Tibial nerve (tissue), 4 donors: ENCODE measurements at regions not wholly inside any gene's neighbourhood (a gene's known extent, or its start where the extent isn't known, plus 50 kb on each side); places are given as distances from the start of the nearest gene placed in this dataset.

ENCODE experiments used
- DNase-seq, 2 donors: peaks; one replicate each; pipeline ENCODE4 v3.0.0-alpha.2; 2019; ENCODE audit warnings: low spot score in 2 of 2
- H3K27ac ChIP-seq, 4 donors: fragments of 200-600 bp; sonication (generic) in 3 of 4; one replicate each; pipeline ENCODE4 v1.5.1; 2017 to 2019; ENCODE audit warnings: mild to moderate bottlenecking in 1 of 4
- H3K27me3 ChIP-seq, 2 donors: fragments of 200-600 bp; sonication (generic) in 1 of 2; one replicate each; pipeline versions ENCODE4 v1.5.1 to v1.6.0; 2017 to 2019
- H3K36me3 ChIP-seq, 3 donors: fragments of 200-600 bp; sonication (generic); one replicate each; pipeline ENCODE4 v1.5.1; 2018 to 2019
- H3K4me1 ChIP-seq, 4 donors: fragments of 200-600 bp; sonication (generic) in 3 of 4; one replicate each; pipeline ENCODE4 v1.5.1; 2017 to 2019
- H3K4me3 ChIP-seq, 4 donors: fragments of 200-600 bp; sonication (generic) in 3 of 4; one replicate each; pipeline ENCODE4 v1.5.1; 2017 to 2019; ENCODE audit warnings: mild to moderate bottlenecking in 1 of 4, moderate library complexity in 1 of 4
- H3K9me3 ChIP-seq, 4 donors: fragments of 200-600 bp; sonication (generic) in 3 of 4; one replicate each; pipeline ENCODE4 v1.5.1; 2017 to 2019
- EP300 ChIP-seq, 2 donors: sonication (generic); formaldehyde crosslinking; IDR thresholded peaks; one replicate each; pipeline ENCODE4 v1.6.1; 2017; ENCODE audit warnings: antibody characterized with exemption in 2 of 2, mild to moderate bottlenecking in 1 of 2
- POLR2A ChIP-seq, 2 donors: fragments of 450-650 bp; IDR thresholded peaks; one replicate each; pipeline ENCODE4 v1.6.1; 2017; ENCODE audit warnings: antibody characterized with exemption in 2 of 2, mild to moderate bottlenecking in 2 of 2, moderate library complexity in 2 of 2
- WGBS, 2 donors: methylation state at CpG; one replicate each; pipeline ENCODE4 v1.1.5; 2018; 5-methylcytosine and 5-hydroxymethylcytosine counted together
- TF ChIP-seq, protein P1 (sequence below), 5 experiments: fragments of 200-600 bp in 3 of 5; fragments of 450-650 bp in 2 of 5; sonication (generic) in 3 of 5; IDR thresholded peaks; one replicate each; pipeline ENCODE4 v1.5.1; 2016 to 2019; ENCODE audit warnings: antibody characterized with exemption in 5 of 5, mild to moderate bottlenecking in 3 of 5, moderate library complexity in 2 of 5

GRCh38 chr10:9010931-9011670, 956.6 kb downstream of the GATA3 start:
- no peak overlapping the region for H3K27ac ChIP-seq

DNA sequence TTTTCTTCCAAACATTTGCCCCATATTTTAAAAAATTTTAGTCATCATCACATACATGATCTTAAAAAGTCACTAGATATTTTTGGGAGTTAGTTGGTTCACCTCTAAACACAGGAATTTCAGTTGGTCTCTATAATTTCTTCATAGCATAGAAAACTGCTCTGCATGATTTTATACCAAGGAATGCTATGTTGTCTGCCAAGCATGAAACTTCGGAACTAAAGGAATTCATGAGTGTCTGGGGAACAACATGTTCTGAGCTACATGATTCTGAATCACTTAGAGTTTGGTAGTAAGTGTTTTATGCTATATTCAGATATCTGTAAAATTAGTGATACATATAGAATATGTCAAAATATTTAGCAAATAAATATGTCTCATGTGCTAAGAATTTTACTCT, 957.8 kb downstream of the GATA3 start:
- H3K36me3 ChIP-seq = no peaks in the 10 kb centered on the region
- H3K27ac ChIP-seq = no peak overlapping the region
- H3K9me3 ChIP-seq = no peaks in the 10 kb centered on the region
- H3K27me3 ChIP-seq = no peaks in the 10 kb centered on the region
- DNase-seq = no peak
- TF ChIP-seq, protein P1, sequence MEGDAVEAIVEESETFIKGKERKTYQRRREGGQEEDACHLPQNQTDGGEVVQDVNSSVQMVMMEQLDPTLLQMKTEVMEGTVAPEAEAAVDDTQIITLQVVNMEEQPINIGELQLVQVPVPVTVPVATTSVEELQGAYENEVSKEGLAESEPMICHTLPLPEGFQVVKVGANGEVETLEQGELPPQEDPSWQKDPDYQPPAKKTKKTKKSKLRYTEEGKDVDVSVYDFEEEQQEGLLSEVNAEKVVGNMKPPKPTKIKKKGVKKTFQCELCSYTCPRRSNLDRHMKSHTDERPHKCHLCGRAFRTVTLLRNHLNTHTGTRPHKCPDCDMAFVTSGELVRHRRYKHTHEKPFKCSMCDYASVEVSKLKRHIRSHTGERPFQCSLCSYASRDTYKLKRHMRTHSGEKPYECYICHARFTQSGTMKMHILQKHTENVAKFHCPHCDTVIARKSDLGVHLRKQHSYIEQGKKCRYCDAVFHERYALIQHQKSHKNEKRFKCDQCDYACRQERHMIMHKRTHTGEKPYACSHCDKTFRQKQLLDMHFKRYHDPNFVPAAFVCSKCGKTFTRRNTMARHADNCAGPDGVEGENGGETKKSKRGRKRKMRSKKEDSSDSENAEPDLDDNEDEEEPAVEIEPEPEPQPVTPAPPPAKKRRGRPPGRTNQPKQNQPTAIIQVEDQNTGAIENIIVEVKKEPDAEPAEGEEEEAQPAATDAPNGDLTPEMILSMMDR (IDR thresholded peaks at IDR 0.05) = no peak
- TF ChIP-seq EP300 (IDR thresholded peaks at IDR 0.05) (no peak), POLR2A (IDR thresholded peaks at IDR 0.05) (no peak)
- no peaks in the 10 kb centered on the region for H3K4me1 ChIP-seq
- 20 to 41% methylated on average over 1 of the region's 1 CpG for WGBS, 2 donors
- no peak overlapping the region for H3K4me3 ChIP-seq

More at GRCh38 chr10:9010931-9011670, 956.6 kb downstream of the GATA3 start:
- WGBS, 2 donors = 83 to 88% methylated on average over 5 of the region's 5 CpGs
- H3K27me3 ChIP-seq = no peaks in the 10 kb centered on the region
- H3K9me3 ChIP-seq = no peaks in the 10 kb centered on the region
- H3K4me1 ChIP-seq = no peaks in the 10 kb centered on the region
- H3K36me3 ChIP-seq = no peaks in the 10 kb centered on the region
- H3K4me3 ChIP-seq = no peak overlapping the region
- no peak for DNase-seq
- TF ChIP-seq POLR2A (IDR thresholded peaks at IDR 0.05) (no peak), EP300 (IDR thresholded peaks at IDR 0.05) (no peak)
- TF ChIP-seq, protein P1 (IDR thresholded peaks at IDR 0.05) = no peak

DNA sequence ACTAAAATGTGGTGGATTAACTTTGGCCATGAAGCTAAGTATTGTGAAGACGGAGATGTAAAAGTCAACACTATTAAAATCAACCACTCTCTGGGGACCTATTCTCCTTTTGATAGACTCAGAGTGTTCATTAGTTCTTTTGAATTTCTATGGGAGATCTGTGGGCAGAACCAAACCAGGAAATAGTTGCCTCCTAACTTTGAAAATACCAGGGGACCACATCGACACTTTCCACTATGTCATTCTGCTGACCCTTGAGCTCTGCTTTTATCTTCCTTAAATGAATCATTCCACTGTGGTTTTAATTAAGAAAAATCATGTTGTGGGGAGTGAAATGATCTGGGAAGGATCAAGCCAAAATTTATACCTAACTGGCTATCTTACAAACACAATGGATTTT, 960.5 kb downstream of the GATA3 start:
- no peaks in the 10 kb centered on the region for H3K36me3 ChIP-seq
- H3K9me3 ChIP-seq = no peaks in the 10 kb centered on the region
- H3K4me3 ChIP-seq = no peak overlapping the region
- 47 to 55% methylated on average over 2 of the region's 2 CpGs for WGBS, 2 donors
- H3K27me3 ChIP-seq = no peaks in the 10 kb centered on the region
- DNase-seq = no peak
- H3K4me1 ChIP-seq = no peaks in the 10 kb centered on the region
- TF ChIP-seq EP300 (IDR thresholded peaks at IDR 0.05) (no peak), POLR2A (IDR thresholded peaks at IDR 0.05) (no peak)
- TF ChIP-seq, protein P1 (IDR thresholded peaks at IDR 0.05) = no peak
- no peak overlapping the region for H3K27ac ChIP-seq

DNA sequence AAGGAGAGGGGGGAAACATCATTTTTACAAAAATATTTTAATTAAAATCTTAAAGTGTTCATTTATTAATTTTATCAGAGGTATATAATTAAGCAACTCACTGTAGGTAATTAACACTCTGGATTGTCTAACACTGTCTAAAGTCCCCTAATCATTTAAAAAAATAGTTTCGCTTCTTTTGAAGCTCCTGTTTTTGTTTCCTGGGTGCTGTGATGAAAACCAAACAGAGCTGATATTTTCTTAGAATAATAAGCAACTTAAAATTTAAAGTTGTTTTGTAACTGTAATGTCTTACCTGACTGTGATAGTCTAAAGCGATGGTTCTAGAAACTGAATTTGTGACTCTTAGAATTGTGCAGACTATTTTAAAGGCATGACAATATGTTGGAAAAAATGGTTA, 961.0 kb downstream of the GATA3 start:
- WGBS, 2 donors = 95 to 96% methylated on average over 2 of the region's 2 CpGs
- H3K4me1 ChIP-seq = no peaks in the 10 kb centered on the region
- H3K27ac ChIP-seq = no peak overlapping the region
- DNase-seq = no peak
- H3K36me3 ChIP-seq = no peaks in the 10 kb centered on the region
- TF ChIP-seq, protein P1 (IDR thresholded peaks at IDR 0.05) = no peak
- no peak for TF ChIP-seq EP300 (IDR thresholded peaks at IDR 0.05)
- TF ChIP-seq POLR2A (IDR thresholded peaks at IDR 0.05) = no peak
- H3K9me3 ChIP-seq = no peaks in the 10 kb centered on the region
- no peaks in the 10 kb centered on the region for H3K27me3 ChIP-seq
- H3K4me3 ChIP-seq = no peak overlapping the region

- WGBS, 2 donors = 83 to 89% methylated on average over 4 of the region's 4 CpGs
- H3K36me3 ChIP-seq = no peaks in the 10 kb centered on the region
- H3K27me3 ChIP-seq = no peaks in the 10 kb centered on the region
- H3K9me3 ChIP-seq = no peaks in the 10 kb centered on the region
- no peak overlapping the region for H3K4me3 ChIP-seq
- no peak for DNase-seq
- H3K4me1 ChIP-seq = no peaks in the 10 kb centered on the region
- TF ChIP-seq EP300 (IDR thresholded peaks at IDR 0.05) = no peak
- TF ChIP-seq, protein P1 (IDR thresholded peaks at IDR 0.05) = no peak
- no peak for TF ChIP-seq POLR2A (IDR thresholded peaks at IDR 0.05)
- H3K27ac ChIP-seq = no peak overlapping the region
Observed at GRCh38 chr10:9016930-9017329, 962.4 kb downstream of the GATA3 start.
